Panc1 (cell line): ENCODE measurements at regions not wholly inside any gene's neighbourhood (a gene's known extent, or its start where the extent isn't known, plus 50 kb on each side); places are given as distances from the start of the nearest gene placed in this dataset.

Source experiments
- ATAC-seq: fragments of 200-7000 bp; cut with Tn5 transposase; 2 replicates; pipeline ENCODE4 v1.9.1; 2020; ENCODE audit warnings: mild to moderate bottlenecking, moderate library complexity
- BruUV-seq: library from RNA; stranded (reverse); fragments of 400-500 nt; replicated peaks from 2 replicates; lab custom pipeline; 2021; lab: Mats Ljungman, UMichigan
- CTCF ChIA-PET: fragments of 300-600 bp; sonication (Branson Sonifier 250); formaldehyde crosslinking; loops from one replicate; lab custom pipeline; 2022; ENCODE audit warnings: antibody characterized with exemption; lab: Charles Lee
- POLR2A ChIA-PET: fragments of 300-600 bp; sonication (Branson Sonifier 250); formaldehyde crosslinking; loops from one replicate; lab custom pipeline; 2022; ENCODE audit warnings: antibody characterized with exemption; lab: Charles Lee
- DNase-seq: peaks from one replicate; pipeline ENCODE4 v3.0.0-alpha.2; 2010; ENCODE audit warnings: low read depth, low spot score
- H3K27ac ChIP-seq: 2 replicates; pipeline ENCODE4 v1.5.1; 2011; ENCODE audit warnings: mild to moderate bottlenecking, low read length, inconsistent platforms
- H3K27me3 ChIP-seq: fragments of 200-500 bp; sonication (Bioruptor generic); 2 replicates; pipeline ENCODE4 v1.6.0; 2014; ENCODE audit warnings: low read length, inconsistent platforms; ENCODE audit not compliant: control insufficient read depth, insufficient read depth
- H3K36me3 ChIP-seq: fragments of 200-500 bp; sonication (Bioruptor generic); 2 replicates; pipeline ENCODE4 v1.5.1; 2014; ENCODE audit warnings: inconsistent platforms, mild to moderate bottlenecking, low read length, moderate library complexity; ENCODE audit not compliant: control insufficient read depth, insufficient read depth
- H3K4me1 ChIP-seq: 2 replicates; pipeline ENCODE4 v1.5.1; 2011; ENCODE audit warnings: inconsistent platforms, mild to moderate bottlenecking, low read length, moderate library complexity; ENCODE audit not compliant: control insufficient read depth, insufficient read depth
- H3K4me3 ChIP-seq, 2 experiments: 2 replicates each; pipeline ENCODE4 v1.5.1; 2011 to 2012; ENCODE audit warnings: low read depth in 2 of 2, low read length in 2 of 2, mild to moderate bottlenecking in 2 of 2, inconsistent platforms in 1 of 2, moderate library complexity in 1 of 2
- H3K9me3 ChIP-seq: fragments of 200-500 bp; sonication (Bioruptor generic); 2 replicates; pipeline ENCODE4 v1.5.1; 2014; ENCODE audit warnings: low read depth, mild to moderate bottlenecking, inconsistent platforms, low read length, moderate library complexity; ENCODE audit not compliant: control insufficient read depth, insufficient read depth
- CTCF ChIP-seq: fragments of 450-650 bp; IDR thresholded peaks from 2 replicates; pipeline ENCODE4 v1.5.1; 2017; ENCODE audit warnings: mild to moderate bottlenecking
- POLR2AphosphoS5 ChIP-seq: IDR thresholded peaks from 2 replicates; pipeline ENCODE4 v1.6.1; 2012; ENCODE audit warnings: mild to moderate bottlenecking, low read depth, low read length, moderate library complexity
- REST ChIP-seq, 2 experiments: IDR thresholded peaks; 2 replicates each; pipeline ENCODE4 v1.6.1; 2011 to 2012; ENCODE audit warnings: low read depth in 2 of 2, control low read depth in 1 of 2, low read length in 1 of 2, mild to moderate bottlenecking in 1 of 2, moderate library complexity in 1 of 2; ENCODE audit not compliant: insufficient read depth in 1 of 2
- SIN3A ChIP-seq: IDR thresholded peaks from 2 replicates; pipeline ENCODE4 v1.6.1; 2012; ENCODE audit warnings: low read depth, mild to moderate bottlenecking, low read length, moderate library complexity, borderline replicate concordance; ENCODE audit not compliant: insufficient read depth
- TCF7L2 ChIP-seq: IDR thresholded peaks from 2 replicates; pipeline ENCODE4 v1.6.1; 2011; ENCODE audit warnings: mild to moderate bottlenecking, low read depth, low read length, inconsistent platforms
- in situ Hi-C: cut with HindIII; loops from 2 replicates; pipeline ENCODE4 v1.10.0; 2016; ENCODE audit warnings: low sequenced_read_pairs, low pct_unique_long_range_greater_than_20kb
- intact Hi-C: fragments of 100-400 bp; cut with micrococcal nuclease; formaldehyde crosslinking; loops from one replicate; pipeline ENCODE4 v1.10.0; 2022; ENCODE audit not compliant: unreplicated experiment

- DNase-seq (no peak), ATAC-seq (no peak)
- H3K36me3 ChIP-seq: no peaks in the 10 kb centered on the region
- TF ChIP-seq POLR2AphosphoS5: no peak
- no peak for TF ChIP-seq CTCF
- no peak for TF ChIP-seq SIN3A
- no peak for TF ChIP-seq REST (IDR thresholded peaks at IDR 0.05; ENCODE audit: insufficient read depth in 1 of 2, low read depth in 2 of 2, low read length in 1 of 2)
- TF ChIP-seq TCF7L2: no peak
- POLR2A ChIA-PET: no interaction called here
- CTCF ChIA-PET: interaction anchor here (0.7 kb wide), 1 partner anchor 174 kb away, joined by 6 read pairs; no protein-coding TSS in a partner anchor
- in situ Hi-C loops: no loop called here
- H3K4me3 ChIP-seq: no peak overlapping the region
- no peaks in the 10 kb centered on the region for H3K4me1 ChIP-seq
- BruUV-seq: no TSS peak
- no peaks in the 10 kb centered on the region for H3K9me3 ChIP-seq
- intact Hi-C loops: loop anchor here (10.0 kb wide), 1 partner anchor 64 kb away; no protein-coding TSS in a partner anchor
- H3K27me3 ChIP-seq: no peaks in the 10 kb centered on the region; the same call in 1 of the 2 replicates
- no peak overlapping the region for H3K27ac ChIP-seq
Measured at GRCh38 chr18:25831301-25831701, 259.1 kb downstream of the SS18 start.

GRCh38 chr18:25830787-25831186 is 259.6 kb downstream of the SS18 start:
- TF ChIP-seq SIN3A: no peak
- no peak for TF ChIP-seq TCF7L2
- TF ChIP-seq REST (IDR thresholded peaks at IDR 0.05; ENCODE audit: insufficient read depth in 1 of 2, low read depth in 2 of 2, low read length in 1 of 2): no peak
- in situ Hi-C loops (no loop called here), intact Hi-C loops (loop anchor here (10.0 kb wide), 1 partner anchor 64 kb away; no protein-coding TSS in a partner anchor)
- H3K4me3 ChIP-seq: no peak overlapping the region
- H3K27ac ChIP-seq: no peak overlapping the region
- no peaks in the 10 kb centered on the region; the same call in 1 of the 2 replicates for H3K27me3 ChIP-seq
- no TSS peak for BruUV-seq
- H3K4me1 ChIP-seq: no peaks in the 10 kb centered on the region
- DNase-seq (no peak), ATAC-seq (no peak)
- H3K36me3 ChIP-seq: no peaks in the 10 kb centered on the region
- CTCF ChIA-PET: no interaction called here
- no peaks in the 10 kb centered on the region for H3K9me3 ChIP-seq
- POLR2A ChIA-PET: no interaction called here
